OCI-LY7 (cell line): ENCODE measurements at regions not wholly inside any gene's neighbourhood (a gene's known extent, or its start where the extent isn't known, plus 50 kb on each side); places are given as distances from the start of the nearest gene placed in this dataset.

ENCODE experiments used
- BruUV-seq: library from RNA; stranded (reverse); fragments of 400-500 nt; replicated peaks from 2 replicates; lab custom pipeline; 2021; lab: Mats Ljungman, UMichigan
- CTCF ChIA-PET: fragments of 300-600 bp; sonication (Branson Sonifier 250); formaldehyde crosslinking; loops from one replicate; lab custom pipeline; 2022; ENCODE audit warnings: antibody characterized with exemption; ENCODE audit not compliant: unreplicated experiment; lab: Charles Lee
- POLR2A ChIA-PET: fragments of 300-600 bp; sonication (Branson Sonifier 250); formaldehyde crosslinking; loops from one replicate; lab custom pipeline; 2022; ENCODE audit warnings: antibody characterized with exemption; lab: Charles Lee
- DNase-seq: peaks from one replicate; pipeline ENCODE4 v3.0.0-alpha.2; 2015; ENCODE audit warnings: low spot score
- H2AFZ ChIP-seq: fragments of 200-600 bp; sonication (generic), shearing (Covaris generic); 2 replicates; pipeline ENCODE4 v1.6.1; 2014; ENCODE audit warnings: mild to moderate bottlenecking, antibody characterized with exemption, low read length, moderate library complexity
- H3K27ac ChIP-seq: fragments of 200-600 bp; sonication (generic); 2 replicates; pipeline ENCODE4 v1.5.1; 2014; ENCODE audit warnings: mixed run types, low read depth, mild to moderate bottlenecking, moderate library complexity, low read length, inconsistent platforms; ENCODE audit not compliant: poor library complexity, severe bottlenecking
- H3K36me3 ChIP-seq: fragments of 200-600 bp; sonication (generic); 2 replicates; pipeline ENCODE4 v1.6.1; 2014; ENCODE audit warnings: mild to moderate bottlenecking, antibody characterized with exemption, low read length, moderate library complexity, mixed read lengths; ENCODE audit not compliant: insufficient read depth
- H3K4me1 ChIP-seq: fragments of 200-600 bp; sonication (generic); 2 replicates; pipeline ENCODE4 v1.5.1; 2014; ENCODE audit warnings: mild to moderate bottlenecking, low read length; ENCODE audit not compliant: insufficient read depth, poor library complexity, severe bottlenecking
- H3K4me2 ChIP-seq: fragments of 200-600 bp; sonication (generic); 2 replicates; pipeline ENCODE4 v1.6.1; 2014; ENCODE audit warnings: mild to moderate bottlenecking, low read length
- H3K4me3 ChIP-seq: fragments of 200-600 bp; sonication (generic); 2 replicates; pipeline ENCODE4 v1.5.1; 2014; ENCODE audit warnings: mild to moderate bottlenecking, low read depth, low read length; ENCODE audit not compliant: poor library complexity, severe bottlenecking
- H3K79me2 ChIP-seq: fragments of 200-600 bp; sonication (generic); 2 replicates; pipeline ENCODE4 v1.6.1; 2016; ENCODE audit warnings: low read depth, mild to moderate bottlenecking, low read length, moderate library complexity, mixed read lengths; ENCODE audit not compliant: insufficient read depth
- H3K9me2 ChIP-seq: fragments of 200-600 bp; sonication (generic); 2 replicates; pipeline ENCODE4 v1.6.1; 2016; ENCODE audit warnings: mild to moderate bottlenecking, low read length, mixed read lengths; ENCODE audit not compliant: insufficient read depth
- H3K9me3 ChIP-seq: fragments of 200-600 bp; sonication (generic); 2 replicates; pipeline ENCODE4 v1.6.1; 2014; ENCODE audit warnings: mild to moderate bottlenecking, mixed run types, low read length, mixed read lengths
- H4K20me1 ChIP-seq: fragments of 200-600 bp; sonication (generic); 2 replicates; pipeline ENCODE4 v1.6.1; 2014; ENCODE audit warnings: mild to moderate bottlenecking, antibody characterized with exemption, low read length, moderate library complexity, mixed read lengths; ENCODE audit not compliant: insufficient read depth
- EZH2phosphoT487 ChIP-seq: fragments of 200-600 bp; sonication (generic); IDR thresholded peaks from 2 replicates; pipeline ENCODE4 v1.6.1; 2018; ENCODE audit warnings: low read depth, borderline replicate concordance, mild to moderate bottlenecking, mixed run types, antibody characterized with exemption, low read length, moderate library complexity, mixed read lengths
- intact Hi-C: fragments of 100-400 bp; cut with micrococcal nuclease; formaldehyde crosslinking; loops from one replicate; pipeline ENCODE4 v1.10.0; 2022; ENCODE audit not compliant: unreplicated experiment
- TF ChIP-seq, protein P1 (sequence below): fragments of 200-600 bp; sonication (generic); conservative IDR thresholded peaks from 2 replicates; pipeline ENCODE4 v1.5.1; 2014; ENCODE audit warnings: mild to moderate bottlenecking, antibody characterized with exemption, low read length, moderate library complexity, mixed read lengths

- H3K79me2 ChIP-seq: no peaks in the 10 kb centered on the region
- H4K20me1 ChIP-seq: no peaks in the 10 kb centered on the region
- no peak for TF ChIP-seq EZH2phosphoT487
- TF ChIP-seq, protein P1, sequence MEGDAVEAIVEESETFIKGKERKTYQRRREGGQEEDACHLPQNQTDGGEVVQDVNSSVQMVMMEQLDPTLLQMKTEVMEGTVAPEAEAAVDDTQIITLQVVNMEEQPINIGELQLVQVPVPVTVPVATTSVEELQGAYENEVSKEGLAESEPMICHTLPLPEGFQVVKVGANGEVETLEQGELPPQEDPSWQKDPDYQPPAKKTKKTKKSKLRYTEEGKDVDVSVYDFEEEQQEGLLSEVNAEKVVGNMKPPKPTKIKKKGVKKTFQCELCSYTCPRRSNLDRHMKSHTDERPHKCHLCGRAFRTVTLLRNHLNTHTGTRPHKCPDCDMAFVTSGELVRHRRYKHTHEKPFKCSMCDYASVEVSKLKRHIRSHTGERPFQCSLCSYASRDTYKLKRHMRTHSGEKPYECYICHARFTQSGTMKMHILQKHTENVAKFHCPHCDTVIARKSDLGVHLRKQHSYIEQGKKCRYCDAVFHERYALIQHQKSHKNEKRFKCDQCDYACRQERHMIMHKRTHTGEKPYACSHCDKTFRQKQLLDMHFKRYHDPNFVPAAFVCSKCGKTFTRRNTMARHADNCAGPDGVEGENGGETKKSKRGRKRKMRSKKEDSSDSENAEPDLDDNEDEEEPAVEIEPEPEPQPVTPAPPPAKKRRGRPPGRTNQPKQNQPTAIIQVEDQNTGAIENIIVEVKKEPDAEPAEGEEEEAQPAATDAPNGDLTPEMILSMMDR: no peak
- POLR2A ChIA-PET: interaction anchor here (0.6 kb wide), 1 partner anchor 10 kb away, joined by 3 read pairs; no protein-coding TSS in a partner anchor
- H3K9me3 ChIP-seq: no peaks in the 10 kb centered on the region
- no peak overlapping the region for H3K4me3 ChIP-seq
- no peak overlapping the region for H3K27ac ChIP-seq
- no peak overlapping the region for H2AFZ ChIP-seq
- no peaks in the 10 kb centered on the region for H3K4me1 ChIP-seq
- H3K9me2 ChIP-seq: no peaks in the 10 kb centered on the region
- H3K4me2 ChIP-seq: no peak overlapping the region
- no TSS peak for BruUV-seq
- CTCF ChIA-PET: no interaction called here
- no peaks in the 10 kb centered on the region for H3K36me3 ChIP-seq
- no peak for DNase-seq
- intact Hi-C loops: no loop called here
Observed at GRCh38 chr1:47577303-47578025, 139.6 kb downstream of the FOXD2 start.

DNA sequence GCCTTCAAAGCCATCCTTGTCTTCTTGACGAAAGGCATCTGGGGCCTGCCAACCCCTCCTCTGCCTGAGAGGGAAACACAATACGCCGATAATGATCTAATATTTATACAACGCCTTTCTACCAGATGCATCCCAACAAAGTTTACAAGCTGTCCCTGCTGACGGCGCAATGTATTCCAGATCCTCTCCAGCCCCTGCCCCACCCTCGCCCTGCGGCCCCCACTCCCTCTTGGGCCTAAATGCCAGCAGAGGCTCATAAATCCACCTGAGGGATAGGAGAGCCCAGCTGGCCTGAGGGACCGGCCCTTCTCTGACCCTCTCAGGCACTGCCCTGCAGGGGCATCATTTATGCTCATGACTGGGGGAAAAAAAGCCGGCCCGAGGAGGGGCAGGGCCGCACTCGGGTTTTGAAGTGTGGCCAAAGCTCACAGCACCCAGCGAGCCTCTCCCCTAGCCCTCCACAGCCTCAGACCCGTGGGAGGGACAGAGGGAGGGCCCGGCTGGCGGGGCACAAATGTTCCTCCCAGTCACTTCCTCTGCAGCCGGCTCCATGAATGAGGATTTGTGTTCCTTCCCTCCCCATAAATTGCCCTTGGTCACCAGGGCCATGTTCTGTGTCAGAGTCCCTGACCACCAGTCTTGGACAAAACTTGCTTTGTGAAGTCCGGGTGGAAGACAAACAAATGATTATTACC, 140.3 kb downstream of the FOXD2 start:
- no peaks in the 10 kb centered on the region for H3K79me2 ChIP-seq
- POLR2A ChIA-PET: no interaction called here
- no peaks in the 10 kb centered on the region for H3K36me3 ChIP-seq
- intact Hi-C loops: no loop called here
- no peaks in the 10 kb centered on the region for H3K4me1 ChIP-seq
- no peaks in the 10 kb centered on the region for H3K9me3 ChIP-seq
- H3K9me2 ChIP-seq: no peaks in the 10 kb centered on the region
- TF ChIP-seq, protein P1: no peak
- TF ChIP-seq EZH2phosphoT487: no peak
- no peak overlapping the region for H3K4me3 ChIP-seq
- no peak for DNase-seq
- H2AFZ ChIP-seq: no peak overlapping the region
- CTCF ChIA-PET: no interaction called here
- H3K27ac ChIP-seq: no peak overlapping the region
- H3K4me2 ChIP-seq: no peak overlapping the region
- H4K20me1 ChIP-seq: no peaks in the 10 kb centered on the region
- no TSS peak for BruUV-seq
